IMR-90 (cell line): ENCODE measurements at regions not wholly inside any gene's neighbourhood (a gene's known extent, or its start where the extent isn't known, plus 50 kb on each side); places are given as distances from the start of the nearest gene placed in this dataset.

ENCODE experiments used
- ATAC-seq: fragments of 200-7000 bp; cut with Tn5 transposase; 2 replicates; pipeline ENCODE4 v1.9.1; 2020; ENCODE audit warnings: low read depth, mild to moderate bottlenecking, moderate library complexity
- BruUV-seq: library from RNA; stranded (reverse); fragments of 400-500 nt; replicated peaks from 2 replicates; lab custom pipeline; 2021; lab: Mats Ljungman, UMichigan
- CTCF ChIA-PET: fragments of 300-600 bp; formaldehyde crosslinking; extraction: SDS; loops from one replicate; lab custom pipeline; 2021; ENCODE audit warnings: antibody characterized with exemption; lab: Yijun Ruan, JAX
- POLR2A ChIA-PET: fragments of 300-600 bp; sonication (Branson Sonifier 250); formaldehyde crosslinking; loops from one replicate; lab custom pipeline; 2022; ENCODE audit warnings: antibody characterized with exemption; ENCODE audit not compliant: unreplicated experiment; lab: Charles Lee
- DNase-seq: peaks from one replicate; pipeline ENCODE4 v3.0.0; 2013
- H2AFZ ChIP-seq: replicated peaks from 2 replicates; pipeline ENCODE3; 2013; ENCODE audit warnings: low read length, mild to moderate bottlenecking; ENCODE audit not compliant: poor library complexity
- H2AK5ac ChIP-seq: 2 replicates; pipeline ENCODE4 v1.6.1; 2013; ENCODE audit warnings: low read depth, low read length, inconsistent platforms
- H2AK9ac ChIP-seq: replicated peaks from 2 replicates; pipeline ENCODE3; 2013; ENCODE audit warnings: mild to moderate bottlenecking, low read depth, low read length, moderate library complexity; ENCODE audit not compliant: poor library complexity
- H2BK120ac ChIP-seq: 2 replicates; pipeline ENCODE4 v1.6.1; 2013; ENCODE audit warnings: low read depth, low read length, inconsistent platforms
- H2BK15ac ChIP-seq: 3 replicates; pipeline ENCODE4 v1.6.1; 2013; ENCODE audit warnings: low read depth, low read length, inconsistent platforms
- H2BK20ac ChIP-seq: 2 replicates; pipeline ENCODE4 v1.6.1; 2013; ENCODE audit warnings: low read depth, mild to moderate bottlenecking, inconsistent platforms, low read length, moderate library complexity
- H2BK5ac ChIP-seq: 2 replicates; pipeline ENCODE4 v1.6.1; 2013; ENCODE audit warnings: mild to moderate bottlenecking, low read depth, low read length, inconsistent platforms; ENCODE audit not compliant: poor library complexity, severe bottlenecking
- H3K14ac ChIP-seq: replicated peaks from 2 replicates; pipeline ENCODE4 v1.6.1; 2013; ENCODE audit warnings: low read depth, low read length, inconsistent platforms
- H3K18ac ChIP-seq: 2 replicates; pipeline ENCODE4 v1.6.1; 2013; ENCODE audit warnings: low read depth, low read length, control low read depth
- H3K23ac ChIP-seq: 2 replicates; pipeline ENCODE4 v1.6.1; 2013; ENCODE audit warnings: low read depth, low read length, inconsistent platforms
- H3K27ac ChIP-seq: 2 replicates; pipeline ENCODE4 v1.5.1; 2013; ENCODE audit warnings: mild to moderate bottlenecking, control low read depth, low read length; ENCODE audit not compliant: insufficient read depth
- H3K27me3 ChIP-seq: 2 replicates; pipeline ENCODE4 v1.6.1; 2013; ENCODE audit warnings: low read length; ENCODE audit not compliant: control insufficient read depth, insufficient read depth
- H3K36me3 ChIP-seq: 2 replicates; pipeline ENCODE4 v1.6.1; 2013; ENCODE audit warnings: low read length, mixed read lengths; ENCODE audit not compliant: control insufficient read depth, insufficient read depth
- H3K4ac ChIP-seq: 2 replicates; pipeline ENCODE4 v1.6.1; 2013; ENCODE audit warnings: low read depth, low read length, inconsistent platforms
- H3K4me1 ChIP-seq: 2 replicates; pipeline ENCODE4 v1.6.1; 2013; ENCODE audit warnings: low read length, mixed read lengths; ENCODE audit not compliant: control insufficient read depth, insufficient read depth
- H3K4me2 ChIP-seq: 2 replicates; pipeline ENCODE4 v1.6.1; 2013; ENCODE audit warnings: low read depth, mild to moderate bottlenecking, control low read depth, low read length, moderate library complexity
- H3K4me3 ChIP-seq: 2 replicates; pipeline ENCODE4 v1.5.1; 2013; ENCODE audit warnings: low read depth, mild to moderate bottlenecking, control low read depth, low read length, moderate library complexity; ENCODE audit not compliant: insufficient read depth
- H3K56ac ChIP-seq: 2 replicates; pipeline ENCODE4 v1.6.1; 2013; ENCODE audit warnings: low read length, inconsistent platforms; ENCODE audit not compliant: insufficient read depth; ENCODE audit errors: extremely low read depth
- H3K79me1 ChIP-seq, 2 experiments: 2 replicates each; pipeline ENCODE4 v1.6.1; 2013; ENCODE audit warnings: low read length in 2 of 2, inconsistent platforms in 1 of 2, low read depth in 1 of 2
- H3K9ac ChIP-seq: 2 replicates; pipeline ENCODE4 v1.6.1; 2013; ENCODE audit warnings: low read depth, low read length, control low read depth
- H3K9me1 ChIP-seq: 2 replicates; pipeline ENCODE4 v1.6.1; 2013; ENCODE audit warnings: low read length, inconsistent platforms; ENCODE audit not compliant: insufficient read depth
- H3K9me3 ChIP-seq: 2 replicates; pipeline ENCODE4 v1.6.1; 2013; ENCODE audit warnings: low read length; ENCODE audit not compliant: control insufficient read depth, insufficient read depth
- H4K20me1 ChIP-seq: 2 replicates; pipeline ENCODE4 v1.6.1; 2013; ENCODE audit warnings: low read length, inconsistent platforms; ENCODE audit not compliant: insufficient read depth
- H4K5ac ChIP-seq: 2 replicates; pipeline ENCODE4 v1.6.1; 2013; ENCODE audit warnings: mild to moderate bottlenecking, low read depth, low read length, control low read depth
- H4K8ac ChIP-seq, 2 experiments: 2 replicates each; pipeline ENCODE4 v1.6.1; 2013; ENCODE audit warnings: low read depth in 2 of 2, low read length in 2 of 2, control low read depth in 1 of 2, inconsistent platforms in 1 of 2
- H4K91ac ChIP-seq: 2 replicates; pipeline ENCODE4 v1.6.1; 2013; ENCODE audit warnings: low read depth, low read length, inconsistent platforms; ENCODE audit not compliant: insufficient read depth
- ELK1 ChIP-seq: fragments of 150-350 bp; IDR thresholded peaks from 2 replicates; pipeline ENCODE4 v1.6.1; 2016; ENCODE audit warnings: low read depth, mild to moderate bottlenecking, low read length, moderate library complexity, borderline replicate concordance
- FOS ChIP-seq: fragments of 150-350 bp; IDR thresholded peaks from 2 replicates; pipeline ENCODE4 v1.6.1; 2016; ENCODE audit warnings: low read depth, low read length
- MXI1 ChIP-seq: IDR thresholded peaks from 2 replicates; pipeline ENCODE4 v1.6.1; 2012; ENCODE audit warnings: low read depth, mild to moderate bottlenecking, low read length, moderate library complexity, borderline replicate concordance
- NFE2L2 ChIP-seq: fragments of 150-350 bp; IDR thresholded peaks from 2 replicates; pipeline ENCODE4 v1.6.1; 2016; ENCODE audit warnings: low read depth, mild to moderate bottlenecking, low read length
- USF2 ChIP-seq: fragments of 150-350 bp; IDR thresholded peaks from 2 replicates; pipeline ENCODE4 v1.6.1; 2017; ENCODE audit warnings: mild to moderate bottlenecking, antibody characterized with exemption, low read length, low read depth
- WGBS, 2 experiments: methylation state at CpG; one replicate each; pipeline versions ENCODE4 v1.1.5 to v1.1.7; 2013; ENCODE audit warnings: missing lambda C conversion rate in 2 of 2; ENCODE audit not compliant: insufficient read length in 1 of 2; ENCODE audit errors: extremely low coverage in 2 of 2; 5-methylcytosine and 5-hydroxymethylcytosine counted together
- dilution Hi-C: fragments of 300-500 bp; cut with HindIII; formaldehyde crosslinking; loops from one replicate; pipeline ENCODE4 v1.14.3; 2018; ENCODE audit warnings: low sequenced_read_pairs; ENCODE audit not compliant: unreplicated experiment
- in situ Hi-C: fragments of 300-500 bp; cut with MboI; formaldehyde crosslinking; loops from 3 replicates; pipeline ENCODE4 v1.14.3; 2019; ENCODE audit warnings: low sequenced_read_pairs, inconsistent platforms, mixed read lengths
- intact Hi-C: fragments of 100-400 bp; cut with micrococcal nuclease; formaldehyde crosslinking; loops from 2 replicates; pipeline ENCODE4 v1.10.0; 2022

GRCh38 chr2:9751831-9752230 is 91.4 kb upstream of the TAF1B start (continued):
- TF ChIP-seq USF2 = no peak

GRCh38 chr2:9752441-9753275 is 90.6 kb upstream of the TAF1B start:
- Histone ChIP-seq H4K5ac (peak overlapping the region; percentile 40; the same call in 1 of the 2 replicates), H3K4ac (peak overlapping the region; percentile 44), H3K9me3 (no peaks in the 10 kb centered on the region), H2AFZ (peak overlapping the region; percentile 95), H3K9ac (peak overlapping the region; percentile 29; the same call in 1 of the 2 replicates), H3K56ac (no peak overlapping the region), H2BK20ac (peak overlapping the region; percentile 37; the same call in 1 of the 2 replicates), H2AK5ac (peak overlapping the region; percentile 82), H4K8ac (peak overlapping the region; percentile 34 to 86; a peak in 3 of 4 replicates), H3K27ac (peak overlapping the region; percentile 36; the same call in 1 of the 2 replicates), H3K79me1 (no peaks in the 10 kb centered on the region), H3K4me2 (peak overlapping the region; percentile 40), H3K4me1 (peaks cover 14% of the 10 kb centered on the region), H2BK120ac (peak overlapping the region; percentile 86), H2BK15ac (peak overlapping the region; percentile 25; the same call in 1 of the 3 replicates), H3K18ac (peak overlapping the region; percentile 16; the same call in 1 of the 2 replicates), H3K36me3 (no peaks in the 10 kb centered on the region), H2AK9ac (peak overlapping the region; percentile 99), H4K91ac (peak overlapping the region; percentile 65), H2BK5ac (peak overlapping the region; percentile 83), H3K4me3 (no peak overlapping the region), H3K23ac (peak overlapping the region; percentile 31; the same call in 1 of the 2 replicates), H3K9me1 (peaks cover 2% of the 10 kb centered on the region; the same call in 1 of the 2 replicates), H4K20me1 (no peaks in the 10 kb centered on the region), H3K27me3 (peaks cover 4% of the 10 kb centered on the region; the same call in 1 of the 2 replicates), H3K14ac (peak overlapping the region; percentile 40)
- ChIA-PET POLR2A (interaction anchor here (0.5 kb wide), 1 partner anchor 666 kb away, joined by 5 read pairs; no protein-coding TSS in a partner anchor), CTCF (interaction anchor here (1.2 kb wide), 1 partner anchor 11 kb away, joined by 3 read pairs; no protein-coding TSS in a partner anchor)
- WGBS, 2 experiments = 100% methylated on average over 1 of the region's 21 CpGs; no CpG with 5 or more reads in 1 of the 2 experiments
- TF ChIP-seq ELK1 (no peak), FOS (peak; percentile 38; the same call in 1 of the 2 replicates), NFE2L2 (no peak), USF2 (no peak), MXI1 (no peak)
- intact Hi-C loops = no loop called here
- dilution Hi-C loops = no loop called here
- ATAC-seq (peak; percentile 75), DNase-seq (peak; percentile 70)
- in situ Hi-C loops = no loop called here
- no TSS peak for BruUV-seq
